CD4-positive, alpha-beta T cell (primary cell): ENCODE measurements at regions not wholly inside any gene's neighbourhood (a gene's known extent, or its start where the extent isn't known, plus 50 kb on each side); places are given as distances from the start of the nearest gene placed in this dataset.

Experiments
- ATAC-seq: fragments of 200-7000 bp; cut with Tn5 transposase; one replicate; pipeline ENCODE4 v1.10.0; 2022; ENCODE audit warnings: mild to moderate bottlenecking; ENCODE audit not compliant: poor library complexity
- CTCF ChIA-PET: fragments of 350-600 bp; sonication (Branson Sonifier 250); formaldehyde crosslinking; loops from one replicate; lab custom pipeline; 2021; ENCODE audit warnings: antibody characterized with exemption, inconsistent platforms; lab: Charles Lee
- POLR2A ChIA-PET: fragments of 350-600 bp; sonication (Branson Sonifier 250); formaldehyde crosslinking; loops from one replicate; lab custom pipeline; 2021; ENCODE audit warnings: antibody characterized with exemption, inconsistent platforms; lab: Charles Lee
- DNase-seq, 14 experiments: peaks; one replicate each; pipeline ENCODE4 v3.0.0-alpha.2; 2013 to 2020; ENCODE audit warnings: mixed read lengths in 2 of 14
- H3K27ac ChIP-seq, 2 donors: one replicate each; pipeline versions ENCODE4 v1.5.1 to v1.7.0; 2013; ENCODE audit warnings: low read length in 2 of 2, low read depth in 1 of 2, mild to moderate bottlenecking in 1 of 2
- H3K27me3 ChIP-seq, 2 experiments: 1 replicate in 1 of 2; 2 replicates in 1 of 2; pipeline versions ENCODE4 v1.6.1 to v1.7.0; 2013; ENCODE audit warnings: low read length in 2 of 2, control low read depth in 1 of 2, mild to moderate bottlenecking in 1 of 2, moderate library complexity in 1 of 2; ENCODE audit not compliant: insufficient read depth in 2 of 2, control insufficient read depth in 1 of 2
- H3K36me3 ChIP-seq: one replicate; pipeline ENCODE4 v1.6.1; 2013; ENCODE audit warnings: low read length, control low read depth; ENCODE audit not compliant: insufficient read depth
- H3K4me1 ChIP-seq: one replicate; pipeline ENCODE4 v1.6.1; 2013; ENCODE audit warnings: low read length, control low read depth; ENCODE audit not compliant: insufficient read depth
- H3K4me3 ChIP-seq: one replicate; pipeline ENCODE4 v1.5.1; 2013; ENCODE audit warnings: mild to moderate bottlenecking, low read length, moderate library complexity
- H3K9me3 ChIP-seq, 2 experiments: 1 replicate in 1 of 2; 2 replicates in 1 of 2; pipeline versions ENCODE4 v1.6.1 to v1.7.0; 2013; ENCODE audit warnings: low read length in 2 of 2, mild to moderate bottlenecking in 2 of 2, control low read depth in 1 of 2, moderate library complexity in 1 of 2; ENCODE audit not compliant: control insufficient read depth in 1 of 2, insufficient read depth in 1 of 2
- H3K27ac Mint-ChIP-seq: one replicate; pipeline ENCODE4 v1.8.0; 2020; ENCODE audit warnings: mixed read lengths
- H3K27me3 Mint-ChIP-seq: one replicate; pipeline ENCODE4 v1.8.0; 2021; ENCODE audit warnings: mixed read lengths
- H3K36me3 Mint-ChIP-seq: one replicate; pipeline ENCODE4 v1.8.0; 2021; ENCODE audit warnings: low read depth, mixed read lengths
- H3K4me1 Mint-ChIP-seq: one replicate; pipeline ENCODE4 v1.8.0; 2021; ENCODE audit warnings: low read depth, mixed read lengths
- H3K4me3 Mint-ChIP-seq: one replicate; pipeline ENCODE4 v1.8.0; 2020; ENCODE audit warnings: mild to moderate bottlenecking, mixed read lengths
- H3K9me3 Mint-ChIP-seq: one replicate; pipeline ENCODE4 v1.8.0; 2020; ENCODE audit warnings: mixed read lengths
- intact Hi-C, 2 experiments: fragments of 100-400 bp; cut with DNase I in 1 of 2; cut with micrococcal nuclease in 1 of 2; formaldehyde crosslinking; loops; one replicate each; pipeline versions ENCODE4 v1.15.1 to v1.9.0; 2023 to 2025; cut with DNase I, micrococcal nuclease
- TF ChIP-seq, protein P1 (sequence below): fragments of 200-600 bp; IDR thresholded peaks from one replicate; pipeline ENCODE4 v1.8.0; 2022; ENCODE audit warnings: antibody characterized with exemption, mild to moderate bottlenecking

DNA sequence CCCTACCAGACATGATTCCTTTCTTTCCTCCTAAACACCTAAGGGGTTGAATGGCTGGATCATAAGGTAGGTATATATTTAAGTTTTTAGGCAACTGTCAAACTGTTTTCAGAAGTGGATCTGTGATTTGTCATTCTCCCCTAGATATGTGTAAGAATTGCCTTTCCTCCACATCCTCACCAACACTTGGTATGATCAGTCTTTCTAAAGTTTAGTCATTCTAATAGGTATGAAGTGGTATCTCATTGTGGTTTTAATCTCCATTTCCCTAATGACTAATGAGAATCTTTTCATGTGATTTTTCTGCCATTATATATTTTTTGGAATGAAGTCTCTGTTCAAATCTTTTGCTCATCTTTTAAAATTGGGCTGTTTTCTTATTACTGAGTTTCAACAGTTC, 122.1 kb downstream of the TFCP2L1 start:
- Histone ChIP-seq H3K9me3 (peaks cover 16 to 20% of the 10 kb centered on the region in 2 experiments), H3K36me3 (no peaks in the 10 kb centered on the region), H3K4me1 (no peaks in the 10 kb centered on the region), H3K27ac (no peak overlapping the region), H3K27me3 (no peaks in the 10 kb centered on the region), H3K4me3 (no peak overlapping the region)
- no peaks in the 10 kb centered on the region for H3K4me1 Mint-ChIP-seq
- H3K36me3 Mint-ChIP-seq, result no peaks in the 10 kb centered on the region
- TF ChIP-seq, protein P1, sequence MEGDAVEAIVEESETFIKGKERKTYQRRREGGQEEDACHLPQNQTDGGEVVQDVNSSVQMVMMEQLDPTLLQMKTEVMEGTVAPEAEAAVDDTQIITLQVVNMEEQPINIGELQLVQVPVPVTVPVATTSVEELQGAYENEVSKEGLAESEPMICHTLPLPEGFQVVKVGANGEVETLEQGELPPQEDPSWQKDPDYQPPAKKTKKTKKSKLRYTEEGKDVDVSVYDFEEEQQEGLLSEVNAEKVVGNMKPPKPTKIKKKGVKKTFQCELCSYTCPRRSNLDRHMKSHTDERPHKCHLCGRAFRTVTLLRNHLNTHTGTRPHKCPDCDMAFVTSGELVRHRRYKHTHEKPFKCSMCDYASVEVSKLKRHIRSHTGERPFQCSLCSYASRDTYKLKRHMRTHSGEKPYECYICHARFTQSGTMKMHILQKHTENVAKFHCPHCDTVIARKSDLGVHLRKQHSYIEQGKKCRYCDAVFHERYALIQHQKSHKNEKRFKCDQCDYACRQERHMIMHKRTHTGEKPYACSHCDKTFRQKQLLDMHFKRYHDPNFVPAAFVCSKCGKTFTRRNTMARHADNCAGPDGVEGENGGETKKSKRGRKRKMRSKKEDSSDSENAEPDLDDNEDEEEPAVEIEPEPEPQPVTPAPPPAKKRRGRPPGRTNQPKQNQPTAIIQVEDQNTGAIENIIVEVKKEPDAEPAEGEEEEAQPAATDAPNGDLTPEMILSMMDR, result no peak
- H3K27ac Mint-ChIP-seq, result no peak overlapping the region
- no peak overlapping the region for H3K4me3 Mint-ChIP-seq
- ChIA-PET POLR2A (no interaction called here), CTCF (no interaction called here)
- ATAC-seq (no peak), DNase-seq (no peak)
- intact Hi-C loops, result no loop called here
- no peaks in the 10 kb centered on the region for H3K27me3 Mint-ChIP-seq
- H3K9me3 Mint-ChIP-seq, result peaks cover 18% of the 10 kb centered on the region

DNA sequence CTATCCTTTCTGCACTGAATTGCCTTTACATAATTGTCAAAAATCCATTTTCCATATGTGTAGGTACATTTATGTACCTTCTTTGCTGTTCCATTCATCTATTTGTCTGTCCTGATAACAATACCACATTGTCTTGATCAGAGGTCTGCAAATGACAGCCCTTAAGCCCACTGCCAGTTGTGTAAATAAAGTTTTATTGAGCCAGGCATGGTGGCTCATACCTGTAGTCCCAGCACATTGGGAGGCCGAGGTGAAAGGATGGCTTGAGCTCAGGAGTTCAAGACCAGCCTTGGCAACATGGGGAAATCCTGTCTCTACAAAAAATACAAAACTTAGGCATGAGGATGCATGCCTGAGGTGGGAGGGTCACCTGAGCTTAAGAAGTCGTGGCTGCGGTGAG, 121.0 kb downstream of the TFCP2L1 start:
- no peaks in the 10 kb centered on the region for H3K27me3 Mint-ChIP-seq
- Histone ChIP-seq H3K27ac (no peak overlapping the region), H3K4me3 (no peak overlapping the region), H3K9me3 (peaks cover 11 to 16% of the 10 kb centered on the region in 2 experiments), H3K4me1 (no peaks in the 10 kb centered on the region), H3K27me3 (no peaks in the 10 kb centered on the region), H3K36me3 (no peaks in the 10 kb centered on the region)
- intact Hi-C loops, result no loop called here
- H3K4me3 Mint-ChIP-seq, result no peak overlapping the region
- ChIA-PET POLR2A (no interaction called here), CTCF (no interaction called here)
- TF ChIP-seq, protein P1, result no peak
- peaks cover 9% of the 10 kb centered on the region for H3K9me3 Mint-ChIP-seq
- no peaks in the 10 kb centered on the region for H3K36me3 Mint-ChIP-seq
- DNase-seq (no peak), ATAC-seq (no peak)
- no peak overlapping the region for H3K27ac Mint-ChIP-seq
- H3K4me1 Mint-ChIP-seq, result no peaks in the 10 kb centered on the region

DNA sequence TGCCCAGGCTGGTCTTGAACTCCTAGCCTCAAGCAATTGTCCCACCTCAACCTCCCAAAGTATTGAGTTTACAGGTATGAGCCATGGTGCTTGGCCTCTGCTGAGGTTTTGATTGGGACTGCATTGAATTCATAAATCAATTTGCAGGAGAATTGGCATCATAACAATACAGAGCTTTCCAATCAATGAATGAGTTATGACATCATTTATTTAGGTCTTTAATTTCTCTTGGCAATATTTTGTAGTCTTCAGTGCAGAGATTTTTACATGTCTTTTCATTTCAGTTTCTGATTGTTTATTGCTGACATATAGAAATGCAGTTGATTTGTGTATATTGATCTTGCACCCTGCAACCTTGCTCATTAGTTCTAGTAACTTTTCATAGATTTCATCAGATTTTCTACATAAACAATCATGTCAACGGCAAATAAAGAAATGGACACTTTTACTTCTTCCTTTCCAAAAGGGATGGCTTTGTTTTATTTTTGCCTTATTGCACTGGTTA, 119.9 kb downstream of the TFCP2L1 start:
- Mint-ChIP-seq H3K27me3 (no peaks in the 10 kb centered on the region), H3K9me3 (peaks cover 6% of the 10 kb centered on the region), H3K4me1 (no peaks in the 10 kb centered on the region), H3K36me3 (no peaks in the 10 kb centered on the region), H3K27ac (no peak overlapping the region), H3K4me3 (no peak overlapping the region)
- Histone ChIP-seq H3K27ac (no peak overlapping the region), H3K27me3 (no peaks in the 10 kb centered on the region), H3K4me3 (no peak overlapping the region), H3K9me3 (peaks cover 11 to 16% of the 10 kb centered on the region in 2 experiments), H3K4me1 (no peaks in the 10 kb centered on the region), H3K36me3 (no peaks in the 10 kb centered on the region)
- intact Hi-C loops, result no loop called here
- ChIA-PET CTCF (no interaction called here), POLR2A (no interaction called here)
- TF ChIP-seq, protein P1, result no peak
- ATAC-seq (no peak), DNase-seq (no peak)
